Heart left ventricle (tissue), 16 donors: ENCODE measurements at regions not wholly inside any gene's neighbourhood (a gene's known extent, or its start where the extent isn't known, plus 50 kb on each side); places are given as distances from the start of the nearest gene placed in this dataset.
A peak's percentile ranks its signal among the peaks of the same experiment; 100 is the strongest.

Source experiments
- ATAC-seq, 4 donors: fragments of 200-7000 bp; cut with Tn5 transposase; one replicate each; pipeline ENCODE4 v1.9.1; 2020 to 2022; ENCODE audit warnings: moderate library complexity in 4 of 4, mild to moderate bottlenecking in 3 of 4, moderate number of reproducible peaks in 1 of 4
- DNase-seq, 5 donors: peaks; one replicate each; pipeline ENCODE4 v3.0.0-alpha.2; 2020
- H3K27ac ChIP-seq, 12 donors: fragments of 200-600 bp; sonication (generic) in 4 of 12; one replicate each; pipeline versions ENCODE4 v1.5.0 to v1.8.0; 2016 to 2022; ENCODE audit warnings: mild to moderate bottlenecking in 2 of 12
- H3K27me3 ChIP-seq, 9 donors: fragments of 200-600 bp; sonication (generic) in 2 of 9; one replicate each; pipeline versions ENCODE4 v1.5.1 to v1.8.0; 2016 to 2022; ENCODE audit warnings: mild to moderate bottlenecking in 3 of 9
- H3K36me3 ChIP-seq, 9 donors: fragments of 200-600 bp; sonication (generic) in 2 of 9; one replicate each; pipeline versions ENCODE4 v1.5.0 to v1.8.0; 2018 to 2022; ENCODE audit warnings: mild to moderate bottlenecking in 2 of 9
- H3K4me1 ChIP-seq, 12 donors: fragments of 200-600 bp; sonication (generic) in 4 of 12; one replicate each; pipeline versions ENCODE4 v1.5.0 to v1.8.0; 2016 to 2022; ENCODE audit warnings: mild to moderate bottlenecking in 3 of 12
- H3K4me3 ChIP-seq, 12 donors: fragments of 200-600 bp; sonication (generic) in 4 of 12; one replicate each; pipeline versions ENCODE4 v1.5.0 to v1.8.0; 2017 to 2022; ENCODE audit warnings: mild to moderate bottlenecking in 9 of 12, moderate library complexity in 4 of 12
- H3K9me3 ChIP-seq, 12 donors: fragments of 200-600 bp; sonication (generic) in 4 of 12; one replicate each; pipeline versions ENCODE4 v1.5.0 to v1.8.0; 2016 to 2022; ENCODE audit warnings: mild to moderate bottlenecking in 1 of 12
- POLR2A ChIP-seq, 2 donors: fragments of 450-650 bp; IDR thresholded peaks; one replicate each; pipeline ENCODE4 v1.6.1; 2017; ENCODE audit warnings: antibody characterized with exemption in 2 of 2, mild to moderate bottlenecking in 2 of 2, moderate library complexity in 2 of 2
- WGBS, 4 donors: extraction: QIAGEN DNeasy Blood & Tissue Kit in 2 of 4; methylation state at CpG; one replicate each; pipeline versions ENCODE4 v1.1.5 to v1.1.7; 2013 to 2018; 5-methylcytosine and 5-hydroxymethylcytosine counted together
- intact Hi-C, 10 donors: fragments of 100-400 bp; cut with DNase I; formaldehyde crosslinking; loops; one replicate each; pipeline versions ENCODE4 v1.11.1 to v1.14.2; 2022
- TF ChIP-seq, protein P1 (sequence below), 12 donors: fragments of 200-600 bp; sonication (generic) in 4 of 12; IDR thresholded peaks; one replicate each; pipeline versions ENCODE4 v1.5.0 to v1.8.0; 2018 to 2022; ENCODE audit warnings: antibody characterized with exemption in 12 of 12, mild to moderate bottlenecking in 5 of 12
- donor health status: ischemic (EF 13 %, LVEDD 7.1; RV severe dilation, severe dysfunction).
- donor health status: healthy with polysubstance abuse.
- donor health status: DM: no; HTN: yes; CAD: no.
- donor health status: DM: no; HTN: no; CAD: no.
- donor health status: ischemic (EF 25% LVEDD 6.9; RV normal size, moderate dysfunction).
- donor health status: ischemic (EF 25% LVEDD 5.7; RV mildly dilated, moderate dysfunction).
- donor health status: healthy.
- donor health status: DM: yes; HTN: yes; CAD: no.
- donor health status: ischemic (EF 35%, LVEDD 5.7; RV mildly dilated, moderate dysfunction).
- donor health status: nonischemic (EF 11% LVEDD 7.7; RV severe dilation, severe dysfunction).
- donor health status: DM: yes; HTN: yes; CAD: no.
- donor health status: PGD.
- donor health status: ischemic (EF 29% LVEDD 5.4; RV normal size, mild dysfunction).
- donor health status: nonischemic (EF 23%, LVEDD 6.1; RV moderate dilation, normal function).

DNA sequence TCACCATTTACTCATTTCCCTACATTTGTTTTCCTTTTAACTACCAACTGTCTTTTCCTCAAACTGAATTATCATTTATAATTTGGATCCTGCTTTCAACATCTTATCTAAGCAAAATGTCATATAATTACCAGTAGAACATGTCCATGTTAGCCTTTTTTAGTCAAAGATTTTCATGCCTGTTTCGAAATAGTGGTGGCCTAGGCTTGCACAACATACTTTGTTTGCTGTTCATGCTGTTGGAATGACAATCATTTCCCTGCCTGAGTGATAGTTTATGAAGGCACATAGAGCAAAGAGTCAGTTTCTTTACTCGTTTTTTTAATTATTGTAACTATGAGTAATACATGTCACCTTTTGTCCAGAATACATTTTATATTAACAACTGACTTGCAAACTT lies 144.3 kb upstream of the ANO3 start:
- Histone ChIP-seq H3K4me3 (no peak overlapping the region), H3K4me1 (no peaks in the 10 kb centered on the region), H3K36me3 (no peaks in the 10 kb centered on the region), H3K27me3 (no peaks in the 10 kb centered on the region), H3K9me3 (no peaks in the 10 kb centered on the region), H3K27ac (peak overlapping the region in 1 of 12 donors; percentile 1)
- ATAC-seq (no peak), DNase-seq (no peak)
- WGBS, 4 donors: 28 to 31% (median 30%) methylated on average over 2 of the region's 2 CpGs
- intact Hi-C loops: no loop called here
- TF ChIP-seq, protein P1, sequence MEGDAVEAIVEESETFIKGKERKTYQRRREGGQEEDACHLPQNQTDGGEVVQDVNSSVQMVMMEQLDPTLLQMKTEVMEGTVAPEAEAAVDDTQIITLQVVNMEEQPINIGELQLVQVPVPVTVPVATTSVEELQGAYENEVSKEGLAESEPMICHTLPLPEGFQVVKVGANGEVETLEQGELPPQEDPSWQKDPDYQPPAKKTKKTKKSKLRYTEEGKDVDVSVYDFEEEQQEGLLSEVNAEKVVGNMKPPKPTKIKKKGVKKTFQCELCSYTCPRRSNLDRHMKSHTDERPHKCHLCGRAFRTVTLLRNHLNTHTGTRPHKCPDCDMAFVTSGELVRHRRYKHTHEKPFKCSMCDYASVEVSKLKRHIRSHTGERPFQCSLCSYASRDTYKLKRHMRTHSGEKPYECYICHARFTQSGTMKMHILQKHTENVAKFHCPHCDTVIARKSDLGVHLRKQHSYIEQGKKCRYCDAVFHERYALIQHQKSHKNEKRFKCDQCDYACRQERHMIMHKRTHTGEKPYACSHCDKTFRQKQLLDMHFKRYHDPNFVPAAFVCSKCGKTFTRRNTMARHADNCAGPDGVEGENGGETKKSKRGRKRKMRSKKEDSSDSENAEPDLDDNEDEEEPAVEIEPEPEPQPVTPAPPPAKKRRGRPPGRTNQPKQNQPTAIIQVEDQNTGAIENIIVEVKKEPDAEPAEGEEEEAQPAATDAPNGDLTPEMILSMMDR (IDR thresholded peaks at IDR 0.05): no peak
- TF ChIP-seq POLR2A (IDR thresholded peaks at IDR 0.05): no peak

DNA sequence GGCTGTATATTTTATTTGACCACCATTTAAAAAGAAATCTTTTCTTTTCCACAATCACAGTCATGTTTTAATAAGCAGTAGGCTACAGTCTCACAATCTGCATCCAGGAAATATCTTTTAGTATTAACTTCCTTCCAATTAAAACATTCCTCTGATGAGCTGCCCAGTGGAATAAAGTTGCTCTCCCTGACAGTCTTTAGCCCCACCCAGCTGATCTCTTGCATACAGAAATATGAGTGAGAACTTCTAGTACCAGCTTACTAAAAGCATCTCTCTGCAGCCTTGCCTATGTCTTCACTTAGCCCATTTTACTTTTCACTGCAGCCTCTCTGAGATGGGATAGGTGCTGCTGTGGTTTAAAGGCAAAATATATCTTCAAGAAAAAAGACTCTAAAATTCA lies 143.4 kb upstream of the ANO3 start:
- no peak overlapping the region for H3K4me3 ChIP-seq
- TF ChIP-seq, protein P1 (IDR thresholded peaks at IDR 0.05): no peak
- no peak for TF ChIP-seq POLR2A (IDR thresholded peaks at IDR 0.05)
- no peak overlapping the region for H3K27ac ChIP-seq
- no peak for DNase-seq
- no peak for ATAC-seq
- H3K9me3 ChIP-seq: no peaks in the 10 kb centered on the region
- intact Hi-C loops: no loop called here
- H3K4me1 ChIP-seq: no peaks in the 10 kb centered on the region
- H3K36me3 ChIP-seq: no peaks in the 10 kb centered on the region
- H3K27me3 ChIP-seq: no peaks in the 10 kb centered on the region

DNA sequence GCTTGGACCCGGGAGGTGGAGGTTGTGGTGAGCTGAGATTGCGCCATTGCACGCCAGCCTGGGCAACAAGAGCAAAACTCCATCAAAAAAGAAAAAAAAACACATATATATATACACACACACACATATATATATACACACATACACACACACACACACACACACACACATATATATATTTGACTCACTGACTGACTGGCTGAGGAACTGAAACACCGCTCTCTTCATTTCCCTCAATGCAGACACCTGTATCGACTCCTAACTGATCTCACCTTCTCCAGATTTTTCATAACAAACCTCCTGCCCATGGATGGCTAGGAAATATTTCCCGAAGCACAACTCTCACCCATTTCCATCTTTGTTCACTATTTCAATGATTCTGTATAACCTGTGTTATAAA lies 140.7 kb upstream of the ANO3 start:
- DNase-seq: no peak
- Histone ChIP-seq H3K9me3 (no peaks in the 10 kb centered on the region), H3K4me1 (no peaks in the 10 kb centered on the region), H3K4me3 (no peak overlapping the region), H3K27ac (no peak overlapping the region), H3K27me3 (no peaks in the 10 kb centered on the region), H3K36me3 (no peaks in the 10 kb centered on the region)
- no peak for ATAC-seq
- TF ChIP-seq, protein P1 (IDR thresholded peaks at IDR 0.05): no peak
- no peak for TF ChIP-seq POLR2A (IDR thresholded peaks at IDR 0.05)
- WGBS, 4 donors: 87 to 90% (median 89%) methylated on average over 6 of the region's 6 CpGs
- intact Hi-C loops: no loop called here

DNA sequence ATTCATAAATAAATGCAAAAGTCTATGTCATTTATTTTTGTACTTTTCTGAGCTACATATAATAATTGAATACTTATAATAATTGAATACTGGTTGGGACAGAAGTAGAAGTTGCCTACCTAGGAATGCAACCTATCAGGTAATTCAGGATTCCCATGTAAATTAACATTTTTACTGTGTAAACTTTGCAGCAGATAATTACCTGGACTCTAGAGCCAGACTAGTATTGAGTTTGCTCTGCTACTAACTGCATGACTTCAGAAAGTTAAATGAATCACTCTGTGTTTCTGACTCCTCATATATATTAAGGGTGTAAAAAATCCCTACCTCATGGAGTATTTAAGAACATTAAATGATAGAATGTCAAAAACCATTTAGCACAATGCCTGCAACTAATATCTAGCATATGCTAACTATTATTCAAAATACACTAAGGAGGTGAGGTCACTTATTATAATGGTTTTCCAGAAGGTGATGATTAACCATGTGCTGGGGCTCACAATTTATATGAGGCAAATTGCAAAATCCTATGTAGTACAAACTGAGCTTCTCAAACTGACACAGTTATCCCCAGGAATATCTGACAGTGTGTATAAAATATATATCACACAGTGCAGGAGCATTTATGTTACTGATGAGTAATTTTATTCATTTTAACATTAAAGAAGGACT lies 138.1 kb upstream of the ANO3 start:
- TF ChIP-seq POLR2A (IDR thresholded peaks at IDR 0.05): no peak
- TF ChIP-seq, protein P1 (IDR thresholded peaks at IDR 0.05): no peak
- Histone ChIP-seq H3K36me3 (no peaks in the 10 kb centered on the region), H3K4me3 (no peak overlapping the region), H3K27ac (no peak overlapping the region), H3K4me1 (no peaks in the 10 kb centered on the region), H3K9me3 (no peaks in the 10 kb centered on the region), H3K27me3 (no peaks in the 10 kb centered on the region)
- DNase-seq (no peak), ATAC-seq (no peak)
- intact Hi-C loops: no loop called here
